ENCODE measurements at regions not wholly inside any gene's neighbourhood (a gene's known extent, or its start where the extent isn't known, plus 50 kb on each side); places are given as distances from the start of the nearest gene placed in this dataset.

DNA sequence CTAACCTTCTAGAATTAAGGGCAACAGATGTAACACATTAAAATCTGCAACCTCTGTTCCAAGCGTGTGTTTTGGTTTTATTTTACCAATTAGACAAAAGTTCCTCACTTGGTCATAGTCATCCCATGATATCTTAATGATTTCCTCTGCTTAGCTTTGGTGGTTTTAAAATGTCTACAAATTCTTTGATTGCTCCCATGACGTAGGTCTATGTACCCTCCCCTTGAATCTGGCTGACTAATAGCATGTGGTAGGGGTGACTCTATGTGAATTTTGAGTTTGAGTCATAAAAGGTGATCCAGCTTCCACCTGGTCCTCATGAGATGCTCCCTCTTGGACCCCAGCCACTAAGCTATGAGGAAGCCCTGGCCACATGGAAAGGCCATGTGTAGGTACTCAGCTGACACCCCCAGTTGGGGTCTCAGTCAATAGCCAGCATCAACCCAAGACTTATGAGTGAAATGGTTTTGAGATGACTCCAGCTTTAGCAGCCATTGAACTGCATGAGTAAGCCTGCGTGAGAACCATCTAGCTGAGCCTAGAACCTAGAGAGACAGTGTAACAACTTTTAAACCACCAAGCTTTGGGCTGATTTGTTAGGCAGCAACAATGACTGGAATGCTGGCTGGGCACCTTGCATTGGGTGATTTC lies 247.1 kb downstream of the MSRB3 start:
- Histone ChIP-seq H3K27ac (no peak overlapping the region), H3K4me3 (no peak overlapping the region), H3K9me3 (peaks cover 7% of the 10 kb centered on the region), H3K27me3 (ENCODE audit: low read depth) (no peaks in the 10 kb centered on the region), H3K36me3 (no peaks in the 10 kb centered on the region), H3K4me1 (no peaks in the 10 kb centered on the region)
- intact Hi-C loops (cut with DNase I): no loop called here
- DNase-seq (no peak), ATAC-seq (no peak)
- TF ChIP-seq, protein P1, sequence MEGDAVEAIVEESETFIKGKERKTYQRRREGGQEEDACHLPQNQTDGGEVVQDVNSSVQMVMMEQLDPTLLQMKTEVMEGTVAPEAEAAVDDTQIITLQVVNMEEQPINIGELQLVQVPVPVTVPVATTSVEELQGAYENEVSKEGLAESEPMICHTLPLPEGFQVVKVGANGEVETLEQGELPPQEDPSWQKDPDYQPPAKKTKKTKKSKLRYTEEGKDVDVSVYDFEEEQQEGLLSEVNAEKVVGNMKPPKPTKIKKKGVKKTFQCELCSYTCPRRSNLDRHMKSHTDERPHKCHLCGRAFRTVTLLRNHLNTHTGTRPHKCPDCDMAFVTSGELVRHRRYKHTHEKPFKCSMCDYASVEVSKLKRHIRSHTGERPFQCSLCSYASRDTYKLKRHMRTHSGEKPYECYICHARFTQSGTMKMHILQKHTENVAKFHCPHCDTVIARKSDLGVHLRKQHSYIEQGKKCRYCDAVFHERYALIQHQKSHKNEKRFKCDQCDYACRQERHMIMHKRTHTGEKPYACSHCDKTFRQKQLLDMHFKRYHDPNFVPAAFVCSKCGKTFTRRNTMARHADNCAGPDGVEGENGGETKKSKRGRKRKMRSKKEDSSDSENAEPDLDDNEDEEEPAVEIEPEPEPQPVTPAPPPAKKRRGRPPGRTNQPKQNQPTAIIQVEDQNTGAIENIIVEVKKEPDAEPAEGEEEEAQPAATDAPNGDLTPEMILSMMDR (IDR thresholded peaks at IDR 0.05): no peak

DNA sequence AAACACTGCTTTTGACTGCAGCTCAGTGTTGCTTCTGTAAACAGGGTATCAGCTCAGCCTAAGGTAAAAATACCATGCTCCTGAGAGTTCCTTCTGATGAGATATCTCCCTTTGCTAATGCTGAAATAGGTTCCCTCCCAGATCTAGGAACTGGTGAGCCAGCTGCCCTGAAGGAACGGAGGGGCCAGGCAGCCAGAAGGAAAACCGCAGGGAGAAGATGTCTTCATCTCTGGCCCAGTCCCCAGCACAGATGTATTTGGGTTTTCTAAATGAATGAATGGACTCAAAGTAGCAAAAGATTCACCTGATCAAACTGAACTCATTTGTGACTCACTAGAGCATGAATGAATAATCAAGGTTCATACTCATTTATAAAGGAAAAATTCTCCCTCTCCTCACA lies 247.8 kb downstream of the MSRB3 start:
- Histone ChIP-seq H3K4me1 (no peaks in the 10 kb centered on the region), H3K36me3 (no peaks in the 10 kb centered on the region), H3K27me3 (ENCODE audit: low read depth) (no peaks in the 10 kb centered on the region), H3K4me3 (no peak overlapping the region), H3K27ac (no peak overlapping the region), H3K9me3 (peaks cover 7% of the 10 kb centered on the region)
- DNase-seq: no peak
- intact Hi-C loops (cut with DNase I): no loop called here
- ATAC-seq: no peak
- TF ChIP-seq, protein P1 (IDR thresholded peaks at IDR 0.05): no peak

DNA sequence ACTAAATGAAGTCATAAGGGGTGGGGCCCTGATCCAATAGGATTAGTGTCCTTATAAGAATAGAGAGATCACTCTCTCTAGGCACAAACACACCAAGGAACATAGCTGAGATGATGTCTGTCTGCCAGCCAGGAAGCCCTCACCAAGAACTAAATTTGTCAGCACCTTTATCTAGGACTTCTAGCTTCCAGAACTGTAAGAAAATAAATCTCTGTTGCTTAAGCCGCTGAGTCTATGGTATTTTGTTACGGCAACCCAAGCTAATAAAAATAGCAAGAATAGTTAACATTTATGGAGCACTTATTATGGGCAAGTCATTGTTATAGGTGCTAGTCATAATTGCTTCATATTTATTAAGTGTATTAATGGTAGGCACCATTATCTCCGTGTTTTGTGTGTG lies 249.6 kb downstream of the MSRB3 start:
- no peak overlapping the region for H3K4me3 ChIP-seq
- ATAC-seq: no peak
- H3K36me3 ChIP-seq: no peaks in the 10 kb centered on the region
- peaks cover 7% of the 10 kb centered on the region for H3K9me3 ChIP-seq
- no peak overlapping the region for H3K27ac ChIP-seq
- H3K4me1 ChIP-seq: no peaks in the 10 kb centered on the region
- intact Hi-C loops (cut with DNase I): no loop called here
- TF ChIP-seq, protein P1 (IDR thresholded peaks at IDR 0.05): no peak
- no peaks in the 10 kb centered on the region for H3K27me3 ChIP-seq (ENCODE audit: low read depth)
- DNase-seq: no peak

GRCh38 chr12:65529106-65529505 lies 250.6 kb downstream of the MSRB3 start:
- H3K4me1 ChIP-seq: no peaks in the 10 kb centered on the region
- H3K9me3 ChIP-seq: peaks cover 7% of the 10 kb centered on the region
- H3K36me3 ChIP-seq: no peaks in the 10 kb centered on the region
- intact Hi-C loops (cut with DNase I): no loop called here
- DNase-seq (no peak), ATAC-seq (no peak)
- H3K27ac ChIP-seq: no peak overlapping the region
- H3K4me3 ChIP-seq: no peak overlapping the region
- no peaks in the 10 kb centered on the region for H3K27me3 ChIP-seq (ENCODE audit: low read depth)
- TF ChIP-seq, protein P1 (IDR thresholded peaks at IDR 0.05): no peak

DNA sequence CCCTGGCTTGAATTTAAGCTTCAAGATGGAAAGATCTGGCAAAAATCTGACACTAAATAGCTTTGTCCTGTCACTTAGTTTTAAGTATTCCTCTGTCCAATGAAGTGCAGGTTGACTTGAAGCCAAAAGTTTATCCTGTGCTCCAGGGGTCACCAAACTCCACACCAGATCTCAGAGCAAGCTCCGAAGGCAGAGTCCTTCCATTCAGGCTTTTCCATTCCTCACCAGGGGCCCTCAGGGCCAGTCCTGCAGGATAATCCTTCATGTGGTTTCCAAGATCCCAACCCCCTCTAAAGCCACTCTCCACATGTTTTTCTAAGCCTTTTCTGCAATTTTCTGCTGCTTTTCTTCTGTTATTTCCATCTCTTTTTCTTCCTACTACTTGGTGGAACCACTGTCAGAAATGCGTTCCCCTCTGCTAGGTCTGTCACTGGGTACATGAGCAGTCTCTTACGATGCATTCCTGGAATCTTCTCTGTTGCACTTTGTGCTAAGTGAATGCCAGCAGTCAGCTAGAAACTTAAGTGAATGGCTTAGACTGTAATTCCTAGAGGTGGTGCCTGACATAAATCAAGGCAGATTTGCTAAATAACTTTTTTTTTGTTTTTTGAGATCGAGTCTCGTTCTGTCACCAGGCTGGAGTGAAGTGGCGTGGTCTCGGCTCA lies 251.4 kb downstream of the MSRB3 start:
- H3K27ac ChIP-seq: no peak overlapping the region
- TF ChIP-seq, protein P1 (IDR thresholded peaks at IDR 0.05): no peak
- H3K36me3 ChIP-seq: no peaks in the 10 kb centered on the region
- DNase-seq (no peak), ATAC-seq (no peak)
- no peak overlapping the region for H3K4me3 ChIP-seq
- no peaks in the 10 kb centered on the region for H3K4me1 ChIP-seq
- intact Hi-C loops (cut with DNase I): no loop called here
- H3K9me3 ChIP-seq: peaks cover 7% of the 10 kb centered on the region
- no peaks in the 10 kb centered on the region for H3K27me3 ChIP-seq (ENCODE audit: low read depth)

Measured in lower lobe of right lung (tissue), 2 donors.